HepG2 (cell line): ENCODE measurements at regions not wholly inside any gene's neighbourhood (a gene's known extent, or its start where the extent isn't known, plus 50 kb on each side); places are given as distances from the start of the nearest gene placed in this dataset.

Experiments
- ATAC-seq: fragments of 200-7000 bp; cut with Tn5 transposase; 3 replicates; pipeline ENCODE4 v1.9.1; 2020; ENCODE audit warnings: mild to moderate bottlenecking, moderate library complexity
- BruUV-seq: library from RNA; stranded (reverse); fragments of 400-500 nt; replicated peaks from 2 replicates; lab custom pipeline; 2021; lab: Mats Ljungman, UMichigan
- CTCF ChIA-PET: fragments of 300-600 bp; formaldehyde crosslinking; extraction: SDS; loops from one replicate; lab custom pipeline; 2021; ENCODE audit warnings: low total read pairs, inconsistent platforms, low intra/inter-chr PET ratio; lab: Yijun Ruan, JAX
- POLR2A ChIA-PET: fragments of 350-600 bp; sonication (Branson Sonifier 250); formaldehyde crosslinking; loops from one replicate; lab custom pipeline; 2020; ENCODE audit warnings: antibody characterized with exemption, inconsistent platforms; lab: Yijun Ruan, JAX
- DNase-seq: peaks from one replicate; pipeline ENCODE4 v3.0.0-alpha.2; 2015; ENCODE audit warnings: low spot score
- FAIRE-seq: peaks from 3 replicates; lab custom pipeline; 2011; peaks lifted over from hg19 to GRCh38; lab: Jason Lieb, UNC
- H2AFZ ChIP-seq: one replicate; pipeline ENCODE4 v1.6.1; 2011; ENCODE audit warnings: low read length, inconsistent platforms
- H3K27ac ChIP-seq: fragments of 300-600 bp; 3 replicates; pipeline ENCODE4 v1.8.0; 2011; ENCODE audit warnings: mixed run types, mild to moderate bottlenecking, mixed read lengths, low read length, inconsistent platforms; ENCODE audit not compliant: insufficient read depth; ENCODE audit errors: extremely low read length
- H3K27me3 ChIP-seq, 2 experiments: fragments of 200-600 bp in 1 of 2; 2 replicates in 1 of 2; 3 replicates in 1 of 2; pipeline versions ENCODE4 v1.6.0 to v1.8.0; 2011; ENCODE audit warnings: low read length in 2 of 2, mild to moderate bottlenecking in 2 of 2, moderate library complexity in 2 of 2, inconsistent platforms in 1 of 2; ENCODE audit not compliant: insufficient read depth in 2 of 2, control insufficient read depth in 1 of 2
- H3K36me3 ChIP-seq, 2 experiments: fragments of 200-600 bp in 1 of 2; replicated peaks in 1 of 2; 2 replicates in 1 of 2; 3 replicates in 1 of 2; pipeline versions ENCODE4 v1.5.1 to v1.8.0; 2011; ENCODE audit warnings: low read length in 2 of 2, inconsistent platforms in 1 of 2; ENCODE audit not compliant: insufficient read depth in 2 of 2, control insufficient read depth in 1 of 2
- H3K4me1 ChIP-seq: 2 replicates; pipeline ENCODE4 v1.5.1; 2012; ENCODE audit warnings: low read length, inconsistent platforms; ENCODE audit not compliant: insufficient read depth
- H3K4me2 ChIP-seq: 2 replicates; pipeline ENCODE4 v1.6.0; 2011; ENCODE audit warnings: low read depth, low read length, inconsistent platforms
- H3K4me3 ChIP-seq, 3 experiments: fragments of 200-600 bp in 1 of 3; sonication (generic), shearing (Covaris generic) in 1 of 3; replicated peaks in 1 of 3; 2 replicates each; pipeline ENCODE4 v1.5.1; 2011 to 2016; ENCODE audit warnings: low read length in 3 of 3, inconsistent platforms in 2 of 3, low read depth in 2 of 3, mild to moderate bottlenecking in 2 of 3, control low read depth in 1 of 3, mixed read lengths in 1 of 3; ENCODE audit not compliant: insufficient read depth in 1 of 3
- H3K79me2 ChIP-seq: one replicate; pipeline ENCODE4 v1.6.1; 2011; ENCODE audit warnings: low read length, inconsistent platforms; ENCODE audit not compliant: insufficient read depth
- H3K9ac ChIP-seq: 2 replicates; pipeline ENCODE4 v1.6.0; 2011; ENCODE audit warnings: mild to moderate bottlenecking, low read depth, low read length, inconsistent platforms; ENCODE audit not compliant: insufficient read depth
- H3K9me3 ChIP-seq: 2 replicates; pipeline ENCODE4 v1.5.1; 2012; ENCODE audit warnings: mild to moderate bottlenecking, low read length
- H4K20me1 ChIP-seq: 2 replicates; pipeline ENCODE4 v1.6.0; 2011; ENCODE audit warnings: inconsistent platforms, mild to moderate bottlenecking, low read length, moderate library complexity; ENCODE audit not compliant: insufficient read depth
- ESRRA ChIP-seq: sonication (generic); formaldehyde crosslinking; IDR thresholded peaks from 2 replicates; pipeline ENCODE4 v1.5.1; 2020; ENCODE audit warnings: mild to moderate bottlenecking, low read depth, missing genetic modification reagents
- GRHL1 ChIP-seq: sonication (generic); formaldehyde crosslinking; conservative IDR thresholded peaks from 2 replicates; pipeline ENCODE4 v1.8.0; 2022; ENCODE audit warnings: missing genetic modification reagents
- RORA ChIP-seq: sonication (generic); formaldehyde crosslinking; IDR thresholded peaks from 2 replicates; pipeline ENCODE4 v1.5.0; 2020; ENCODE audit warnings: mild to moderate bottlenecking, missing genetic modification reagents, moderate library complexity
- RXRA ChIP-seq: sonication (generic); formaldehyde crosslinking; IDR thresholded peaks from 2 replicates; pipeline ENCODE4 v1.5.1; 2020; ENCODE audit warnings: missing genetic modification reagents
- SMC3 ChIP-seq: IDR thresholded peaks from 2 replicates; pipeline ENCODE4 v1.6.1; 2011; ENCODE audit warnings: low read length, improper control_type of control experiment
- TAF15 ChIP-seq: fragments of 200-400 bp; formaldehyde crosslinking; IDR thresholded peaks from one replicate; pipeline ENCODE4 v1.6.1; 2018; ENCODE audit warnings: mild to moderate bottlenecking, low read depth, low read length; ENCODE audit not compliant: poor library complexity, severe bottlenecking
- TARDBP ChIP-seq: sonication (generic); formaldehyde crosslinking; IDR thresholded peaks from 2 replicates; pipeline ENCODE4 v1.8.0; 2022; ENCODE audit warnings: mild to moderate bottlenecking, missing genetic modification reagents
- ZNF547 ChIP-seq: sonication (generic); formaldehyde crosslinking; IDR thresholded peaks from 2 replicates; pipeline ENCODE4 v1.5.1; 2020; ENCODE audit warnings: mild to moderate bottlenecking, missing genetic modification reagents
- WGBS: methylation state at CpG from one replicate; pipeline ENCODE4 v1.1.6; 2017; ENCODE audit warnings: low lambda C conversion rate; 5-methylcytosine and 5-hydroxymethylcytosine counted together
- in situ Hi-C: cut with HindIII; loops from 2 replicates; pipeline ENCODE4 v1.10.0; 2017; ENCODE audit warnings: low pct_unique_long_range_greater_than_20kb; ENCODE audit not compliant: extremely low pct_ligation_motif_present
- intact Hi-C: fragments of 100-400 bp; cut with micrococcal nuclease; formaldehyde crosslinking; loops from one replicate; pipeline ENCODE4 v1.10.0; 2022; ENCODE audit not compliant: unreplicated experiment
- TF ChIP-seq, protein P1 (sequence below): sonication (generic); formaldehyde crosslinking; IDR thresholded peaks from 2 replicates; pipeline ENCODE4; 2020; ENCODE audit warnings: missing genetic modification reagents, mild to moderate bottlenecking, borderline replicate concordance
- TF ChIP-seq, protein P2 (sequence below), 2 experiments: sonication (generic) in 1 of 2; formaldehyde crosslinking in 1 of 2; IDR thresholded peaks; 2 replicates each; pipeline versions ENCODE4 v1.4.0 to v1.6.1; 2016 to 2020; ENCODE audit warnings: borderline replicate concordance in 1 of 2, low read depth in 1 of 2, mild to moderate bottlenecking in 1 of 2, missing genetic modification reagents in 1 of 2
- TF ChIP-seq, protein P3 (sequence below): IDR thresholded peaks from 2 replicates; pipeline ENCODE4 v1.6.1; 2018; ENCODE audit warnings: missing genetic modification reagents

- TF ChIP-seq, protein P1, sequence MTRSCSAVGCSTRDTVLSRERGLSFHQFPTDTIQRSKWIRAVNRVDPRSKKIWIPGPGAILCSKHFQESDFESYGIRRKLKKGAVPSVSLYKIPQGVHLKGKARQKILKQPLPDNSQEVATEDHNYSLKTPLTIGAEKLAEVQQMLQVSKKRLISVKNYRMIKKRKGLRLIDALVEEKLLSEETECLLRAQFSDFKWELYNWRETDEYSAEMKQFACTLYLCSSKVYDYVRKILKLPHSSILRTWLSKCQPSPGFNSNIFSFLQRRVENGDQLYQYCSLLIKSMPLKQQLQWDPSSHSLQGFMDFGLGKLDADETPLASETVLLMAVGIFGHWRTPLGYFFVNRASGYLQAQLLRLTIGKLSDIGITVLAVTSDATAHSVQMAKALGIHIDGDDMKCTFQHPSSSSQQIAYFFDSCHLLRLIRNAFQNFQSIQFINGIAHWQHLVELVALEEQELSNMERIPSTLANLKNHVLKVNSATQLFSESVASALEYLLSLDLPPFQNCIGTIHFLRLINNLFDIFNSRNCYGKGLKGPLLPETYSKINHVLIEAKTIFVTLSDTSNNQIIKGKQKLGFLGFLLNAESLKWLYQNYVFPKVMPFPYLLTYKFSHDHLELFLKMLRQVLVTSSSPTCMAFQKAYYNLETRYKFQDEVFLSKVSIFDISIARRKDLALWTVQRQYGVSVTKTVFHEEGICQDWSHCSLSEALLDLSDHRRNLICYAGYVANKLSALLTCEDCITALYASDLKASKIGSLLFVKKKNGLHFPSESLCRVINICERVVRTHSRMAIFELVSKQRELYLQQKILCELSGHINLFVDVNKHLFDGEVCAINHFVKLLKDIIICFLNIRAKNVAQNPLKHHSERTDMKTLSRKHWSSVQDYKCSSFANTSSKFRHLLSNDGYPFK (CRISPR knock-in tag): no peak
- TF ChIP-seq TARDBP (CRISPR knock-in tag) (no peak), SMC3 (no peak)
These were observed 501.4 kb upstream of the WSB1 start (continued) for GRCh38 chr17:26792486-26792885.

- CTCF ChIA-PET: no interaction called here
- H3K4me3 ChIP-seq: no peak overlapping the region
- no TSS peak for BruUV-seq
- TF ChIP-seq RORA (CRISPR knock-in tag) (no peak), ESRRA (CRISPR knock-in tag) (no peak), RXRA (CRISPR knock-in tag) (no peak), TAF15 (no peak), ZNF547 (no peak), GRHL1 (CRISPR knock-in tag) (no peak)
- TF ChIP-seq, protein P2, sequence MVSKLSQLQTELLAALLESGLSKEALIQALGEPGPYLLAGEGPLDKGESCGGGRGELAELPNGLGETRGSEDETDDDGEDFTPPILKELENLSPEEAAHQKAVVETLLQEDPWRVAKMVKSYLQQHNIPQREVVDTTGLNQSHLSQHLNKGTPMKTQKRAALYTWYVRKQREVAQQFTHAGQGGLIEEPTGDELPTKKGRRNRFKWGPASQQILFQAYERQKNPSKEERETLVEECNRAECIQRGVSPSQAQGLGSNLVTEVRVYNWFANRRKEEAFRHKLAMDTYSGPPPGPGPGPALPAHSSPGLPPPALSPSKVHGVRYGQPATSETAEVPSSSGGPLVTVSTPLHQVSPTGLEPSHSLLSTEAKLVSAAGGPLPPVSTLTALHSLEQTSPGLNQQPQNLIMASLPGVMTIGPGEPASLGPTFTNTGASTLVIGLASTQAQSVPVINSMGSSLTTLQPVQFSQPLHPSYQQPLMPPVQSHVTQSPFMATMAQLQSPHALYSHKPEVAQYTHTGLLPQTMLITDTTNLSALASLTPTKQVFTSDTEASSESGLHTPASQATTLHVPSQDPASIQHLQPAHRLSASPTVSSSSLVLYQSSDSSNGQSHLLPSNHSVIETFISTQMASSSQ (IDR thresholded peaks at IDR 0.05; ENCODE audit: low read depth): no peak
- TF ChIP-seq, protein P2 (CRISPR knock-in tag; IDR thresholded peaks at IDR 0.05; ENCODE audit: borderline replicate concordance): no peak
- TF ChIP-seq, protein P3, sequence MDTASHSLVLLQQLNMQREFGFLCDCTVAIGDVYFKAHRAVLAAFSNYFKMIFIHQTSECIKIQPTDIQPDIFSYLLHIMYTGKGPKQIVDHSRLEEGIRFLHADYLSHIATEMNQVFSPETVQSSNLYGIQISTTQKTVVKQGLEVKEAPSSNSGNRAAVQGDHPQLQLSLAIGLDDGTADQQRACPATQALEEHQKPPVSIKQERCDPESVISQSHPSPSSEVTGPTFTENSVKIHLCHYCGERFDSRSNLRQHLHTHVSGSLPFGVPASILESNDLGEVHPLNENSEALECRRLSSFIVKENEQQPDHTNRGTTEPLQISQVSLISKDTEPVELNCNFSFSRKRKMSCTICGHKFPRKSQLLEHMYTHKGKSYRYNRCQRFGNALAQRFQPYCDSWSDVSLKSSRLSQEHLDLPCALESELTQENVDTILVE (CRISPR knock-in tag): no peak
These were observed 486.9 kb upstream of the WSB1 start for GRCh38 chr17:26807024-26807423.

More at GRCh38 chr17:26807024-26807423, 486.9 kb upstream of the WSB1 start:
- peaks cover 88% of the 10 kb centered on the region for H3K9me3 ChIP-seq
- DNase-seq: no peak
- intact Hi-C loops: no loop called here
- no peaks in the 10 kb centered on the region for H4K20me1 ChIP-seq
- H3K4me1 ChIP-seq: no peaks in the 10 kb centered on the region
- POLR2A ChIA-PET: no interaction called here
- no peaks in the 10 kb centered on the region for H3K79me2 ChIP-seq
- 3% methylated on average over 10 of the region's 10 CpGs for WGBS
- no peak overlapping the region for H3K9ac ChIP-seq
- H3K27ac ChIP-seq: no peak overlapping the region
- no peak overlapping the region for H2AFZ ChIP-seq
- H3K4me2 ChIP-seq: no peak overlapping the region
- no peaks in the 10 kb centered on the region for H3K27me3 ChIP-seq
- no peak for FAIRE-seq
- no peaks in the 10 kb centered on the region for H3K36me3 ChIP-seq
- no peak for ATAC-seq
- in situ Hi-C loops: no loop called here
